Tibial nerve (tissue), 4 donors: ENCODE measurements at regions not wholly inside any gene's neighbourhood (a gene's known extent, or its start where the extent isn't known, plus 50 kb on each side); places are given as distances from the start of the nearest gene placed in this dataset.

Source experiments
- CTCF ChIP-seq, 5 experiments: fragments of 200-600 bp in 3 of 5; fragments of 450-650 bp in 2 of 5; sonication (generic) in 3 of 5; IDR thresholded peaks; one replicate each; pipeline ENCODE4 v1.5.1; 2016 to 2019; ENCODE audit warnings: antibody characterized with exemption in 5 of 5, mild to moderate bottlenecking in 3 of 5, moderate library complexity in 2 of 5
- EP300 ChIP-seq, 2 donors: sonication (generic); formaldehyde crosslinking; IDR thresholded peaks; one replicate each; pipeline ENCODE4 v1.6.1; 2017; ENCODE audit warnings: antibody characterized with exemption in 2 of 2, mild to moderate bottlenecking in 1 of 2

- no peak for TF ChIP-seq EP300 (IDR thresholded peaks at IDR 0.05)
- no peak for TF ChIP-seq CTCF (IDR thresholded peaks at IDR 0.05)
Observed at GRCh38 chr21:28617300-28617699, 375.4 kb downstream of the LTN1 start.
